CD14-positive monocyte (primary cell): ENCODE measurements at regions not wholly inside any gene's neighbourhood (a gene's known extent, or its start where the extent isn't known, plus 50 kb on each side); places are given as distances from the start of the nearest gene placed in this dataset.

Source experiments
- DNase-seq, 3 donors: peaks; one replicate each; pipeline ENCODE4 v3.0.0-alpha.2; 2011 to 2022
- H2AFZ ChIP-seq: 2 replicates; pipeline ENCODE4 v1.6.0; 2012; ENCODE audit warnings: mild to moderate bottlenecking, low read depth, low read length, inconsistent platforms; ENCODE audit not compliant: insufficient read depth, poor library complexity, severe bottlenecking
- H3K27ac ChIP-seq, 2 donors: 1 replicate in 1 of 2; 2 replicates in 1 of 2; pipeline ENCODE4 v1.5.1; 2012 to 2013; ENCODE audit warnings: low read length in 2 of 2, control low read depth in 1 of 2, inconsistent platforms in 1 of 2, low read depth in 1 of 2, mild to moderate bottlenecking in 1 of 2
- H3K27me3 ChIP-seq, 2 donors: one replicate each; pipeline versions ENCODE4 v1.6.0 to v1.6.1; 2011 to 2013; ENCODE audit warnings: low read length in 2 of 2; ENCODE audit not compliant: control insufficient read depth in 2 of 2, insufficient read depth in 2 of 2
- H3K36me3 ChIP-seq, 2 donors: replicated peaks in 1 of 2; 1 replicate in 1 of 2; 2 replicates in 1 of 2; pipeline versions ENCODE4 v1.5.1 to v1.6.1; 2012 to 2013; ENCODE audit warnings: low read length in 2 of 2, control low read depth in 1 of 2, inconsistent platforms in 1 of 2, mild to moderate bottlenecking in 1 of 2; ENCODE audit not compliant: insufficient read depth in 2 of 2, control insufficient read depth in 1 of 2
- H3K4me1 ChIP-seq, 2 donors: 1 replicate in 1 of 2; 2 replicates in 1 of 2; pipeline versions ENCODE4 v1.5.1 to v1.6.1; 2012 to 2013; ENCODE audit warnings: low read length in 2 of 2, control low read depth in 1 of 2, inconsistent platforms in 1 of 2, mild to moderate bottlenecking in 1 of 2, moderate library complexity in 1 of 2; ENCODE audit not compliant: insufficient read depth in 2 of 2, control insufficient read depth in 1 of 2
- H3K4me2 ChIP-seq: replicated peaks from 2 replicates; pipeline ENCODE3; 2012; ENCODE audit warnings: low read length, moderate library complexity, mild to moderate bottlenecking; ENCODE audit not compliant: poor library complexity, severe bottlenecking; ENCODE audit errors: extremely low read depth
- H3K4me3 ChIP-seq, 3 experiments: fragments of 200-600 bp in 1 of 3; sonication (generic) in 1 of 3; replicated peaks in 1 of 3; 1 replicate in 2 of 3; 2 replicates in 1 of 3; pipeline ENCODE4 v1.5.1; 2011 to 2013; ENCODE audit warnings: low read length in 3 of 3, mild to moderate bottlenecking in 3 of 3, control low read depth in 2 of 3, low read depth in 2 of 3, inconsistent platforms in 1 of 3, moderate library complexity in 1 of 3
- H3K79me2 ChIP-seq: 2 replicates; pipeline ENCODE4 v1.6.0; 2012; ENCODE audit warnings: mild to moderate bottlenecking, control low read depth, inconsistent platforms, low read length, moderate library complexity; ENCODE audit not compliant: insufficient read depth
- H3K9ac ChIP-seq: 2 replicates; pipeline ENCODE4 v1.6.0; 2017; ENCODE audit warnings: low read length, mild to moderate bottlenecking; ENCODE audit not compliant: insufficient read depth, poor library complexity, severe bottlenecking
- H3K9me3 ChIP-seq, 2 donors: replicated peaks in 1 of 2; 1 replicate in 1 of 2; 2 replicates in 1 of 2; pipeline versions ENCODE4 v1.5.1 to v1.6.1; 2012 to 2013; ENCODE audit warnings: low read length in 2 of 2, control low read depth in 1 of 2; ENCODE audit not compliant: control insufficient read depth in 1 of 2, insufficient read depth in 1 of 2
- H4K20me1 ChIP-seq: 2 replicates; pipeline ENCODE4 v1.6.0; 2012; ENCODE audit warnings: mild to moderate bottlenecking, low read length, control low read depth, moderate library complexity; ENCODE audit not compliant: insufficient read depth
- H3K27ac Mint-ChIP-seq, 7 donors: one replicate each; pipeline ENCODE4 v1.8.0; 2020; ENCODE audit warnings: mild to moderate bottlenecking in 7 of 7, mixed read lengths in 7 of 7, moderate library complexity in 6 of 7, inconsistent platforms in 2 of 7
- H3K27me3 Mint-ChIP-seq, 3 donors: one replicate each; pipeline ENCODE4 v1.8.0; 2021 to 2022; ENCODE audit warnings: low read depth in 3 of 3, mild to moderate bottlenecking in 3 of 3, mixed read lengths in 3 of 3, moderate library complexity in 3 of 3, inconsistent platforms in 1 of 3
- H3K36me3 Mint-ChIP-seq, 2 donors: one replicate each; pipeline ENCODE4 v1.8.0; 2020; ENCODE audit warnings: mixed read lengths in 2 of 2, inconsistent platforms in 1 of 2, mild to moderate bottlenecking in 1 of 2
- H3K4me1 Mint-ChIP-seq: one replicate; pipeline ENCODE4 v1.8.0; 2020; ENCODE audit warnings: mild to moderate bottlenecking, mixed read lengths
- H3K4me3 Mint-ChIP-seq, 2 donors: one replicate each; pipeline ENCODE4 v1.8.0; 2020; ENCODE audit warnings: mild to moderate bottlenecking in 2 of 2, mixed read lengths in 2 of 2, moderate library complexity in 1 of 2
- H3K9me3 Mint-ChIP-seq, 7 donors: one replicate each; pipeline ENCODE4 v1.8.0; 2020 to 2022; ENCODE audit warnings: mixed read lengths in 7 of 7, mild to moderate bottlenecking in 6 of 7, moderate library complexity in 6 of 7, inconsistent platforms in 2 of 7
- CTCF ChIP-seq: fragments of 200-600 bp; IDR thresholded peaks from one replicate; pipeline ENCODE4 v1.8.0; 2022; ENCODE audit warnings: antibody characterized with exemption, mild to moderate bottlenecking
- WGBS: methylation state at CpG from one replicate; pipeline ENCODE4 v1.1.5; 2013; ENCODE audit warnings: missing lambda C conversion rate; ENCODE audit not compliant: insufficient coverage; 5-methylcytosine and 5-hydroxymethylcytosine counted together
- intact Hi-C, 2 donors: fragments of 100-400 bp; cut with micrococcal nuclease; formaldehyde crosslinking; loops; one replicate each; pipeline versions ENCODE4 v1.15.0 to v1.15.1; 2023

- no peak overlapping the region for H2AFZ ChIP-seq
- H3K4me3 ChIP-seq: no peak overlapping the region
- no peak for TF ChIP-seq CTCF
- H3K9ac ChIP-seq: no peak overlapping the region
- DNase-seq: peak in 2 of 3 donors; percentile 13 to 43
- peaks cover 0 to 4% of the 10 kb centered on the region in 2 donors for H3K4me1 ChIP-seq
- Mint-ChIP-seq H3K36me3 (no peaks in the 10 kb centered on the region), H3K27ac (no peak overlapping the region), H3K9me3 (peaks cover 0 to 3% (median 0%) of the 10 kb centered on the region in 7 donors), H3K27me3 (peaks cover 0 to 1% (median 1%) of the 10 kb centered on the region in 3 donors), H3K4me1 (peaks cover 11% of the 10 kb centered on the region), H3K4me3 (no peak overlapping the region)
- no peak overlapping the region for H3K27ac ChIP-seq
- no peaks in the 10 kb centered on the region for H3K36me3 ChIP-seq
- H3K4me2 ChIP-seq: no peak overlapping the region
- no peaks in the 10 kb centered on the region for H4K20me1 ChIP-seq
- H3K79me2 ChIP-seq: no peaks in the 10 kb centered on the region
- intact Hi-C loops: no loop called here
- no peaks in the 10 kb centered on the region for H3K9me3 ChIP-seq
- H3K27me3 ChIP-seq: peaks cover 0 to 4% of the 10 kb centered on the region in 2 donors
Measured at GRCh38 chr2:180519276-180519675, 461.1 kb upstream of the UBE2E3 start.

- H3K4me1 Mint-ChIP-seq: peaks cover 2% of the 10 kb centered on the region
- H3K27me3 Mint-ChIP-seq: peaks cover 1 to 7% (median 6%) of the 10 kb centered on the region in 3 donors
- Histone ChIP-seq H3K4me1 (no peaks in the 10 kb centered on the region), H3K36me3 (no peaks in the 10 kb centered on the region), H4K20me1 (no peaks in the 10 kb centered on the region), H2AFZ (no peak overlapping the region), H3K9ac (no peak overlapping the region), H3K27me3 (peaks cover 0 to 4% of the 10 kb centered on the region in 2 donors), H3K9me3 (no peaks in the 10 kb centered on the region), H3K79me2 (no peaks in the 10 kb centered on the region), H3K27ac (no peak overlapping the region), H3K4me2 (no peak overlapping the region), H3K4me3 (no peak overlapping the region)
- no peak for TF ChIP-seq CTCF
- WGBS: 100% methylated on average over 1 of the region's 2 CpGs
- no peaks in the 10 kb centered on the region for H3K36me3 Mint-ChIP-seq
- H3K27ac Mint-ChIP-seq: no peak overlapping the region
- intact Hi-C loops: no loop called here
- H3K4me3 Mint-ChIP-seq: no peak overlapping the region
- DNase-seq: no peak
- H3K9me3 Mint-ChIP-seq: peaks cover 0 to 3% (median 1%) of the 10 kb centered on the region in 7 donors
Measured at GRCh38 chr2:180516232-180516631, 464.2 kb upstream of the UBE2E3 start.
